ENCODE measurements at regions not wholly inside any gene's neighbourhood (a gene's known extent, or its start where the extent isn't known, plus 50 kb on each side); places are given as distances from the start of the nearest gene placed in this dataset.

DNA sequence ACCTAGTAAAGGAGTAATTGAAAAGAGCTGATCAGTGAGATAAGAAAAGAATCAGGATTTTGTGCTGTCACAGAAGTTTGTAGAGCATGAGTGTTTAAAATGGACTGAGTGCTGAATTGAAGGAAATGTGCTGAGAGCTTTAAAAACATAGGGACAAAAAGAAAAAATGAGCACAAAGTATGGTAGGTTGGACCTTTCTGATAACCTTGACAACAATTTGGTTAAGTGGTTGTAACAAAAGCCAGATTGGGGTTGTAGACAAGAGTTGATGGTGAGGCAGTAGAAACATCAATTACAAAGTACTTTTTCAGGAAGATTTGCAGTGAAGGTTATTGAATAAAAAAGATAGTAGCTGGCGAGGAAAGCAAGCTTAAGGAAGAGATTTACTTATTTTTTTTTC lies 674.7 kb upstream of the KIF2B start:
- TF ChIP-seq, protein P1, sequence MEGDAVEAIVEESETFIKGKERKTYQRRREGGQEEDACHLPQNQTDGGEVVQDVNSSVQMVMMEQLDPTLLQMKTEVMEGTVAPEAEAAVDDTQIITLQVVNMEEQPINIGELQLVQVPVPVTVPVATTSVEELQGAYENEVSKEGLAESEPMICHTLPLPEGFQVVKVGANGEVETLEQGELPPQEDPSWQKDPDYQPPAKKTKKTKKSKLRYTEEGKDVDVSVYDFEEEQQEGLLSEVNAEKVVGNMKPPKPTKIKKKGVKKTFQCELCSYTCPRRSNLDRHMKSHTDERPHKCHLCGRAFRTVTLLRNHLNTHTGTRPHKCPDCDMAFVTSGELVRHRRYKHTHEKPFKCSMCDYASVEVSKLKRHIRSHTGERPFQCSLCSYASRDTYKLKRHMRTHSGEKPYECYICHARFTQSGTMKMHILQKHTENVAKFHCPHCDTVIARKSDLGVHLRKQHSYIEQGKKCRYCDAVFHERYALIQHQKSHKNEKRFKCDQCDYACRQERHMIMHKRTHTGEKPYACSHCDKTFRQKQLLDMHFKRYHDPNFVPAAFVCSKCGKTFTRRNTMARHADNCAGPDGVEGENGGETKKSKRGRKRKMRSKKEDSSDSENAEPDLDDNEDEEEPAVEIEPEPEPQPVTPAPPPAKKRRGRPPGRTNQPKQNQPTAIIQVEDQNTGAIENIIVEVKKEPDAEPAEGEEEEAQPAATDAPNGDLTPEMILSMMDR (IDR thresholded peaks at IDR 0.05): no peak
- TF ChIP-seq EZH2phosphoT487 (IDR thresholded peaks at IDR 0.05; ENCODE audit: borderline replicate concordance, low read depth) (no peak), RFX5 (IDR thresholded peaks at IDR 0.05; ENCODE audit: low read length) (no peak), EP300 (IDR thresholded peaks at IDR 0.05; ENCODE audit: borderline replicate concordance in 1 of 2, low read depth in 1 of 2, low read length in 1 of 2) (no peak), POLR2AphosphoS5 (IDR thresholded peaks at IDR 0.05; ENCODE audit: low read depth, low read length) (no peak), GABPA (IDR thresholded peaks at IDR 0.05; ENCODE audit: low read depth) (no peak)
